DOHH2 (cell line): ENCODE measurements at regions not wholly inside any gene's neighbourhood (a gene's known extent, or its start where the extent isn't known, plus 50 kb on each side); places are given as distances from the start of the nearest gene placed in this dataset.

ENCODE experiments used
- H3F3A ChIP-seq: fragments of 200-600 bp; sonication (generic), shearing (Covaris generic); 2 replicates; pipeline ENCODE4 v1.6.0; 2016; ENCODE audit warnings: antibody characterized with exemption, mild to moderate bottlenecking; ENCODE audit not compliant: control insufficient read depth, insufficient read depth
- H3K27ac ChIP-seq: fragments of 200-600 bp; sonication (generic); 2 replicates; pipeline ENCODE4 v1.5.1; 2014; ENCODE audit warnings: low read depth, mild to moderate bottlenecking, low read length, moderate library complexity
- H3K27me3 ChIP-seq: fragments of 200-600 bp; sonication (generic); 2 replicates; pipeline ENCODE4 v1.6.1; 2014; ENCODE audit warnings: mild to moderate bottlenecking, low read length, mixed read lengths; ENCODE audit not compliant: control insufficient read depth
- H3K36me3 ChIP-seq: fragments of 200-600 bp; sonication (generic); 2 replicates; pipeline ENCODE4 v1.6.1; 2014; ENCODE audit warnings: mild to moderate bottlenecking, low read length, moderate library complexity, mixed read lengths; ENCODE audit not compliant: control insufficient read depth
- H3K4me1 ChIP-seq: fragments of 200-600 bp; sonication (generic); 2 replicates; pipeline ENCODE4 v1.6.1; 2014; ENCODE audit warnings: mild to moderate bottlenecking, low read length, mixed read lengths; ENCODE audit not compliant: control insufficient read depth
- H3K4me2 ChIP-seq: fragments of 200-600 bp; sonication (generic); 2 replicates; pipeline ENCODE4 v1.6.0; 2014; ENCODE audit warnings: mild to moderate bottlenecking, low read length, moderate library complexity
- H3K4me3 ChIP-seq: fragments of 200-600 bp; sonication (generic); 2 replicates; pipeline ENCODE4 v1.5.1; 2014; ENCODE audit warnings: mild to moderate bottlenecking, low read length, mixed read lengths
- H3K79me2 ChIP-seq: fragments of 200-600 bp; sonication (generic); 2 replicates; pipeline ENCODE4 v1.6.1; 2014; ENCODE audit warnings: mild to moderate bottlenecking, low read length, mixed read lengths; ENCODE audit not compliant: control insufficient read depth
- H3K9me2 ChIP-seq: fragments of 200-600 bp; sonication (generic); replicated peaks from 2 replicates; pipeline ENCODE4 v1.6.1; 2014; ENCODE audit warnings: mild to moderate bottlenecking, low read length, mixed read lengths; ENCODE audit not compliant: control insufficient read depth
- H3K9me3 ChIP-seq: fragments of 200-600 bp; sonication (generic); 2 replicates; pipeline ENCODE4 v1.6.1; 2014; ENCODE audit warnings: antibody characterized with exemption, low read length, mixed read lengths; ENCODE audit not compliant: control insufficient read depth, insufficient read depth
- H4K20me1 ChIP-seq: fragments of 200-600 bp; sonication (generic); 2 replicates; pipeline ENCODE4 v1.6.0; 2014; ENCODE audit warnings: low read depth, mild to moderate bottlenecking, antibody characterized with exemption, low read length, moderate library complexity; ENCODE audit not compliant: control insufficient read depth, insufficient read depth
- EZH2phosphoT487 ChIP-seq: fragments of 200-600 bp; sonication (generic); IDR thresholded peaks from 2 replicates; pipeline ENCODE4 v1.6.1; 2017; ENCODE audit warnings: borderline replicate concordance, mild to moderate bottlenecking, antibody characterized with exemption, low read length, moderate library complexity, mixed read lengths
- TF ChIP-seq, protein P1 (sequence below): fragments of 200-600 bp; sonication (generic); IDR thresholded peaks from one replicate; pipeline ENCODE4 v1.5.1; 2014; ENCODE audit warnings: antibody characterized with exemption, mild to moderate bottlenecking, low read depth, low read length; ENCODE audit not compliant: poor library complexity, severe bottlenecking

DNA sequence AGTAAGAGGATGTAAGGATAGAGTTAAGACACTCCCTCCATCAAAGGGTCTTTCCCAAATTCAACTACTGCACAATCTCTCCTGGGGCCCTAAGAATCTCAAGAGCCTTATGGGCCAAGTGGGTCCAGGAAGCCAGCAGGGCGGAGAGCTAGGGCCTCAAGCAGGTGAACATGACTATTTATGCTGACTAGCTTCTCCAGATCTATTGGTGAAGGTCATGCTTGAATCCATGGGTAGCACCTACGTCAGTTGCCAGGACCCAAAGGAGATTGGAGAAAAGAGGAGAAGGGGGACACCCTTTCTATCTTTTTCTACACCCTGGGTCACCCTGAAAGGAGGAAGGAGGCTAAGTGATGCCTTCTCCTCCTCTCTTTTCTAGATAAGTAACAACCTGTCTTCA, 534.2 kb upstream of the MIS18BP1 start:
- no peak overlapping the region for H3K27ac ChIP-seq
- H3K4me2 ChIP-seq = no peak overlapping the region
- H3K9me2 ChIP-seq = no peaks in the 10 kb centered on the region; the same call in 1 of the 2 replicates
- no peaks in the 10 kb centered on the region for H3K4me1 ChIP-seq
- no peaks in the 10 kb centered on the region for H3K79me2 ChIP-seq
- H3F3A ChIP-seq = no peaks in the 10 kb centered on the region
- H3K4me3 ChIP-seq = no peak overlapping the region
- H4K20me1 ChIP-seq = no peaks in the 10 kb centered on the region
- peaks cover 9% of the 10 kb centered on the region; the same call in 1 of the 2 replicates for H3K9me3 ChIP-seq
- TF ChIP-seq, protein P1, sequence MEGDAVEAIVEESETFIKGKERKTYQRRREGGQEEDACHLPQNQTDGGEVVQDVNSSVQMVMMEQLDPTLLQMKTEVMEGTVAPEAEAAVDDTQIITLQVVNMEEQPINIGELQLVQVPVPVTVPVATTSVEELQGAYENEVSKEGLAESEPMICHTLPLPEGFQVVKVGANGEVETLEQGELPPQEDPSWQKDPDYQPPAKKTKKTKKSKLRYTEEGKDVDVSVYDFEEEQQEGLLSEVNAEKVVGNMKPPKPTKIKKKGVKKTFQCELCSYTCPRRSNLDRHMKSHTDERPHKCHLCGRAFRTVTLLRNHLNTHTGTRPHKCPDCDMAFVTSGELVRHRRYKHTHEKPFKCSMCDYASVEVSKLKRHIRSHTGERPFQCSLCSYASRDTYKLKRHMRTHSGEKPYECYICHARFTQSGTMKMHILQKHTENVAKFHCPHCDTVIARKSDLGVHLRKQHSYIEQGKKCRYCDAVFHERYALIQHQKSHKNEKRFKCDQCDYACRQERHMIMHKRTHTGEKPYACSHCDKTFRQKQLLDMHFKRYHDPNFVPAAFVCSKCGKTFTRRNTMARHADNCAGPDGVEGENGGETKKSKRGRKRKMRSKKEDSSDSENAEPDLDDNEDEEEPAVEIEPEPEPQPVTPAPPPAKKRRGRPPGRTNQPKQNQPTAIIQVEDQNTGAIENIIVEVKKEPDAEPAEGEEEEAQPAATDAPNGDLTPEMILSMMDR = no peak
- no peak for TF ChIP-seq EZH2phosphoT487
- H3K27me3 ChIP-seq = no peaks in the 10 kb centered on the region
- no peaks in the 10 kb centered on the region for H3K36me3 ChIP-seq

DNA sequence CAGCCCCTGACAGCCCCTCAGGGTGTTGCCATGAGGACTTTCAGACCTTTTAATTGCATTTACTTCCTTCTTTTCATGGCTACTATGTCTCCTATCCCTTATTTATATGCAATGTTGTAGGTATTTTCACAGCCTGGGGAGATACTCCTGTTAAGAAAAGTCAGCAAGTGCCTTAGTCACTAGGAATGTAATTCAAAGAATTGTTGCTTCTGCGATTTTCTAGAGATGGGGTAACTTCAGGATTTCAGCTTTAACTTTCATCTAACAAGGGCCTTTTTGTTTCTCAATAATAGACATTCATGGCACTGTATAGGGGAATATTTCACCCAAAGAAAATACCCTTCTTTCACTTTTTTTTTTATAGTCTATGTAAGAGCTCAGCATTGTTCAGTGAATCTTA, 533.3 kb upstream of the MIS18BP1 start:
- H3K27me3 ChIP-seq = no peaks in the 10 kb centered on the region
- H3K9me2 ChIP-seq = no peaks in the 10 kb centered on the region
- no peak for TF ChIP-seq EZH2phosphoT487
- TF ChIP-seq, protein P1 = no peak
- H3K4me3 ChIP-seq = no peak overlapping the region
- H3F3A ChIP-seq = no peaks in the 10 kb centered on the region
- no peaks in the 10 kb centered on the region for H3K36me3 ChIP-seq
- H3K27ac ChIP-seq = no peak overlapping the region
- no peaks in the 10 kb centered on the region for H3K79me2 ChIP-seq
- no peaks in the 10 kb centered on the region for H4K20me1 ChIP-seq
- peaks cover 9% of the 10 kb centered on the region; the same call in 1 of the 2 replicates for H3K9me3 ChIP-seq
- no peak overlapping the region for H3K4me2 ChIP-seq
- no peaks in the 10 kb centered on the region for H3K4me1 ChIP-seq

DNA sequence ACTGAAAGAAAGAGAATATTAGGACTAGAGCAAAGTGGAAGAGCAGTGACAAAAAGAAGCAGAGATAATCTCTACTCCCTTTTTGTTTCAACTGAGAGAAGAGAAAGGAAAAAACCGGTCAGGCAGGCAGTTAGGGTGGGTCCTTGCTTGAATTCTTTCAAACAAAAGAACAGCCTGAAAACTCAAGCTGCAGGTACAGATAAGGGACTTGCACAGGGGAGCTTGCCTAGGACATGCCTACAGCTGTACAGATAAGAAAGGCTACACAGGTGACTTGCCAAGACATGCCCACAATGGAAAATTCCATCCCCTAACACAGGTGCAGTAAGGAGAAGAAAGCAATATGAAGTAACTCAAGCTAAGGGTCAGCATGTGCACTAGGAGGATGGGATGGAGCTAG, 532.2 kb upstream of the MIS18BP1 start:
- H3K4me3 ChIP-seq = no peak overlapping the region
- H3K36me3 ChIP-seq = no peaks in the 10 kb centered on the region
- H3K9me3 ChIP-seq = peaks cover 9% of the 10 kb centered on the region; the same call in 1 of the 2 replicates
- no peak overlapping the region for H3K27ac ChIP-seq
- H3K4me2 ChIP-seq = no peak overlapping the region
- H3K4me1 ChIP-seq = no peaks in the 10 kb centered on the region
- TF ChIP-seq, protein P1 = no peak
- no peak for TF ChIP-seq EZH2phosphoT487
- no peaks in the 10 kb centered on the region for H3K9me2 ChIP-seq
- H4K20me1 ChIP-seq = no peaks in the 10 kb centered on the region
- no peaks in the 10 kb centered on the region for H3K79me2 ChIP-seq
- H3F3A ChIP-seq = no peaks in the 10 kb centered on the region
- no peaks in the 10 kb centered on the region for H3K27me3 ChIP-seq

DNA sequence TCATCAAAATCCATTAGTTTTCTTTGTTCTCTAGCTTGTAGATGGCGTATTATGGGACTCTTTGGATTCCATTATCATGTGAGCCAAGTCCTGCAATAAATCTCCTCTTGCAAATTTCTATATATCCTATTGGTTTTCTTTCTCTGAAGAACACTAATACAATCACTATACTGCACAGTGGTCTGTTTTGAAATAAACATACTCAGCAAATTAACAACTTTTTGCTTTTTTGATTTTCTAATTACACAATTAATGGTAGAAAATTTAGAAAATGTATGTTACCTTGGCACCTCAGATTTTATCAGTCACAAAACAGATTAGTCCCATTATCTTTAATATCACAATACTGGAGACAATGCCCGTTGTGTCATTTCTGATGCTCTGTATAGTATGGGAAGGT, 513.2 kb upstream of the MIS18BP1 start:
- Histone ChIP-seq H3K79me2 (no peaks in the 10 kb centered on the region), H3K4me3 (no peak overlapping the region), H3K4me1 (peaks cover 4% of the 10 kb centered on the region), H4K20me1 (no peaks in the 10 kb centered on the region), H3K4me2 (no peak overlapping the region), H3F3A (no peaks in the 10 kb centered on the region), H3K36me3 (no peaks in the 10 kb centered on the region), H3K9me2 (no peaks in the 10 kb centered on the region), H3K27ac (no peak overlapping the region), H3K9me3 (no peaks in the 10 kb centered on the region), H3K27me3 (no peaks in the 10 kb centered on the region)
- TF ChIP-seq, protein P1 = no peak
- no peak for TF ChIP-seq EZH2phosphoT487
